Gastrocnemius medialis (tissue), 4 donors: ENCODE measurements at regions not wholly inside any gene's neighbourhood (a gene's known extent, or its start where the extent isn't known, plus 50 kb on each side); places are given as distances from the start of the nearest gene placed in this dataset.
"Not testable (repeated sequence)": the region's sequence is repeated elsewhere in the genome, so short reads cannot be mapped to it uniquely, and the experiment has no call there.

Experiments used
- CTCF ChIP-seq, 5 experiments: fragments of 450-650 bp in 3 of 5; fragments of 200-600 bp in 2 of 5; sonication (generic) in 2 of 5; IDR thresholded peaks in 4 of 5; conservative IDR thresholded peaks in 1 of 5; 1 replicate in 4 of 5; 2 replicates in 1 of 5; pipeline ENCODE4 v1.5.1; 2016 to 2019; ENCODE audit warnings: antibody characterized with exemption in 5 of 5, mild to moderate bottlenecking in 3 of 5, moderate library complexity in 3 of 5
- POLR2A ChIP-seq, 2 donors: fragments of 450-650 bp; IDR thresholded peaks; one replicate each; pipeline ENCODE4 v1.6.1; 2017; ENCODE audit warnings: antibody characterized with exemption in 2 of 2, mild to moderate bottlenecking in 2 of 2, moderate library complexity in 2 of 2

DNA sequence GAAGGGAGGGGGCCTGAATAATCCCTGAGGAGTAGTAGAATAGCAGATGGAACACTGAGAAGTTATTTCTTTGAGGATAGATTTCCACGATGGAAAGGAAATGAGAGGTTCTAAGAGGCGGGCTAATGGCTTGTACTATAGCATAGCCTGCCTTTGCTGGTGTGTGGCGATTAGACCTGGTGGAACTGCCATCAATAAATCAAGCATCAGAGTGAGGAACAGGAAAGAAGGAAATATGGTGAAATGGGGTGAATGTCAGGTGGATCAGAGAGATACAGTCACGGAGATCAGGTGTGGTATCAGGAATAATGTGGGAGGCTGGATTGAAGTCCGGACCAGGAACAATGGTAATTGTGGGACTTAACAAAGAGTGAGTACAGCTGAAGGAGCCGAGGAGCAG is 668.6 kb downstream of the SUCLG1 start:
- not testable (repeated sequence) for TF ChIP-seq CTCF (IDR thresholded peaks at IDR 0.05 in 4 of 5, conservative IDR thresholded peaks at IDR 0.05 in 1 of 5); POLR2A (IDR thresholded peaks at IDR 0.05)
